GM12891 (cell line): ENCODE measurements at regions not wholly inside any gene's neighbourhood (a gene's known extent, or its start where the extent isn't known, plus 50 kb on each side); places are given as distances from the start of the nearest gene placed in this dataset.

Experiments used
- PAX5 ChIP-seq: IDR thresholded peaks from 2 replicates; pipeline ENCODE4 v1.6.1; 2011; ENCODE audit warnings: low read length, moderate library complexity, mild to moderate bottlenecking; ENCODE audit not compliant: insufficient read depth, severe bottlenecking
- POLR2A ChIP-seq: IDR thresholded peaks from 2 replicates; pipeline ENCODE4 v1.6.1; 2011; ENCODE audit warnings: low read depth, low read length, control low read depth
- POLR2AphosphoS5 ChIP-seq: IDR thresholded peaks from 2 replicates; pipeline ENCODE4 v1.6.1; 2011; ENCODE audit warnings: low read depth, low read length, control low read depth
- POU2F2 ChIP-seq: IDR thresholded peaks from 2 replicates; pipeline ENCODE4 v1.6.1; 2011; ENCODE audit warnings: low read depth, mild to moderate bottlenecking, control low read depth, low read length, moderate library complexity
- TAF1 ChIP-seq: IDR thresholded peaks from 2 replicates; pipeline ENCODE4 v1.6.1; 2011; ENCODE audit warnings: low read depth, low read length, control low read depth

- TF ChIP-seq POLR2AphosphoS5, result no peak
- no peak for TF ChIP-seq POLR2A
- TF ChIP-seq TAF1, result no peak
- no peak for TF ChIP-seq POU2F2
- TF ChIP-seq PAX5, result no peak
Observed at GRCh38 chr5:15079566-15079965, 208.0 kb upstream of the ANKH start.
